Kidney (tissue), 13 donors: ENCODE measurements at regions not wholly inside any gene's neighbourhood (a gene's known extent, or its start where the extent isn't known, plus 50 kb on each side); places are given as distances from the start of the nearest gene placed in this dataset.
A peak's percentile ranks its signal among the peaks of the same experiment; 100 is the strongest.

Experiments
- DNase-seq, 5 donors: peaks; one replicate each; pipeline ENCODE4 v3.0.0-alpha.2; 2013 to 2020
- FAIRE-seq: peaks from 2 replicates; lab custom pipeline; 2012; peaks lifted over from hg19 to GRCh38; lab: Jason Lieb, UNC
- H3K27ac ChIP-seq, 2 donors: one replicate each; pipeline ENCODE4 v1.7.0; 2013; ENCODE audit warnings: low read depth in 2 of 2, low read length in 2 of 2, inconsistent platforms in 1 of 2
- H3K27me3 ChIP-seq: one replicate; pipeline ENCODE4 v1.7.1; 2013; ENCODE audit warnings: low read length, inconsistent platforms; ENCODE audit not compliant: control insufficient read depth, insufficient read depth
- H3K36me3 ChIP-seq, 3 donors: one replicate each; pipeline versions ENCODE4 v1.7.0 to v1.7.1; 2013; ENCODE audit warnings: low read length in 3 of 3, control low read depth in 1 of 3, inconsistent platforms in 1 of 3; ENCODE audit not compliant: insufficient read depth in 3 of 3, control insufficient read depth in 2 of 3
- H3K4me1 ChIP-seq, 3 donors: one replicate each; pipeline versions ENCODE4 v1.7.0 to v1.7.1; 2013; ENCODE audit warnings: low read length in 3 of 3, inconsistent platforms in 1 of 3, low read depth in 1 of 3; ENCODE audit not compliant: control insufficient read depth in 2 of 3, insufficient read depth in 2 of 3
- H3K4me3 ChIP-seq, 3 donors: one replicate each; pipeline versions ENCODE4 v1.7.0 to v1.8.1; 2013; ENCODE audit warnings: low read length in 3 of 3, control low read depth in 1 of 3, inconsistent platforms in 1 of 3
- H3K9ac ChIP-seq, 3 donors: one replicate each; pipeline versions ENCODE4 v1.7.0 to v1.7.1; 2013; ENCODE audit warnings: low read length in 3 of 3, control low read depth in 1 of 3, inconsistent platforms in 1 of 3
- H3K9me3 ChIP-seq, 3 donors: one replicate each; pipeline versions ENCODE4 v1.7.0 to v1.7.1; 2013; ENCODE audit warnings: low read length in 3 of 3, control low read depth in 1 of 3, inconsistent platforms in 1 of 3; ENCODE audit not compliant: control insufficient read depth in 2 of 3, insufficient read depth in 1 of 3
- intact Hi-C: fragments of 100-400 bp; cut with DNase I; formaldehyde crosslinking; loops from one replicate; pipeline ENCODE4 v1.11.1; 2022
- TF ChIP-seq, protein P1 (sequence below): IDR thresholded peaks from 3 replicates; pipeline ENCODE4 v1.5.1; 2012; ENCODE audit warnings: mild to moderate bottlenecking, moderate library complexity, borderline replicate concordance; ENCODE audit not compliant: insufficient read depth; ENCODE audit errors: extremely low read depth
- donor health status: control.
- donor health status: control.
- donor health status: control.
- donor health status: control.
- donor health status: control.
- donor health status: DM: yes; HTN: yes; CAD: no.
- donor health status: Normal renal cell carcinoma (clear cell type).

GRCh38 chr12:130058926-130059472, 103.3 kb upstream of the FZD10 start:
- no peak for FAIRE-seq
- Histone ChIP-seq H3K9ac (no peak overlapping the region), H3K27ac (no peak overlapping the region), H3K4me1 (no peaks in the 10 kb centered on the region), H3K4me3 (no peak overlapping the region), H3K27me3 (no peaks in the 10 kb centered on the region), H3K36me3 (no peaks in the 10 kb centered on the region), H3K9me3 (no peaks in the 10 kb centered on the region)
- intact Hi-C loops, result loop anchor here (10.0 kb wide), 1 partner anchor 246 kb away; no protein-coding TSS in a partner anchor
- TF ChIP-seq, protein P1, sequence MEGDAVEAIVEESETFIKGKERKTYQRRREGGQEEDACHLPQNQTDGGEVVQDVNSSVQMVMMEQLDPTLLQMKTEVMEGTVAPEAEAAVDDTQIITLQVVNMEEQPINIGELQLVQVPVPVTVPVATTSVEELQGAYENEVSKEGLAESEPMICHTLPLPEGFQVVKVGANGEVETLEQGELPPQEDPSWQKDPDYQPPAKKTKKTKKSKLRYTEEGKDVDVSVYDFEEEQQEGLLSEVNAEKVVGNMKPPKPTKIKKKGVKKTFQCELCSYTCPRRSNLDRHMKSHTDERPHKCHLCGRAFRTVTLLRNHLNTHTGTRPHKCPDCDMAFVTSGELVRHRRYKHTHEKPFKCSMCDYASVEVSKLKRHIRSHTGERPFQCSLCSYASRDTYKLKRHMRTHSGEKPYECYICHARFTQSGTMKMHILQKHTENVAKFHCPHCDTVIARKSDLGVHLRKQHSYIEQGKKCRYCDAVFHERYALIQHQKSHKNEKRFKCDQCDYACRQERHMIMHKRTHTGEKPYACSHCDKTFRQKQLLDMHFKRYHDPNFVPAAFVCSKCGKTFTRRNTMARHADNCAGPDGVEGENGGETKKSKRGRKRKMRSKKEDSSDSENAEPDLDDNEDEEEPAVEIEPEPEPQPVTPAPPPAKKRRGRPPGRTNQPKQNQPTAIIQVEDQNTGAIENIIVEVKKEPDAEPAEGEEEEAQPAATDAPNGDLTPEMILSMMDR, result no peak
- peak in 3 of 5 donors; percentile 33 to 53 (median 53) for DNase-seq

DNA sequence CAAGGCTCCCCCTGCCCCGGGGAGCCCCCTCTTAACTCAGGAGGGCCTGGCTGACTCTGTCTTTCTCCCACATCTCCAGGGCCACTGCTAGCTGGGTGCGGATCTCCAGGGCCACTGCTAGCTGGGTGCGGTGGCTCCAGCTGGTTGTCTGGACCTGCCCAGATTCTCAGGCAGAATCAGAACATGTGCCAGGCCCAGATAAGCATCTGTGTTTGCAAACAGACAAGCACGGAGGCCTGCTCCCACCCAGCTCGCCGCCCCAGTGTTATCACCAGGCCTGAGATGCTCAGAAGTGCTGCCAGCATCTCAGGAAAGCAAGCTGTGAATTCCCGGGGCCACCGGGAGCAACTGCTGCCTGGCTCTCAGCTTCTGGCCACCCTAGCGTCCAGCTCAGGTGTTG, 98.4 kb upstream of the FZD10 start:
- H3K27me3 ChIP-seq, result no peaks in the 10 kb centered on the region
- TF ChIP-seq, protein P1, result no peak
- no peak overlapping the region for H3K4me3 ChIP-seq
- DNase-seq (no peak), FAIRE-seq (no peak)
- H3K36me3 ChIP-seq, result no peaks in the 10 kb centered on the region
- intact Hi-C loops, result no loop called here
- H3K27ac ChIP-seq, result no peak overlapping the region
- H3K4me1 ChIP-seq, result no peaks in the 10 kb centered on the region
- no peak overlapping the region for H3K9ac ChIP-seq
- no peaks in the 10 kb centered on the region for H3K9me3 ChIP-seq

DNA sequence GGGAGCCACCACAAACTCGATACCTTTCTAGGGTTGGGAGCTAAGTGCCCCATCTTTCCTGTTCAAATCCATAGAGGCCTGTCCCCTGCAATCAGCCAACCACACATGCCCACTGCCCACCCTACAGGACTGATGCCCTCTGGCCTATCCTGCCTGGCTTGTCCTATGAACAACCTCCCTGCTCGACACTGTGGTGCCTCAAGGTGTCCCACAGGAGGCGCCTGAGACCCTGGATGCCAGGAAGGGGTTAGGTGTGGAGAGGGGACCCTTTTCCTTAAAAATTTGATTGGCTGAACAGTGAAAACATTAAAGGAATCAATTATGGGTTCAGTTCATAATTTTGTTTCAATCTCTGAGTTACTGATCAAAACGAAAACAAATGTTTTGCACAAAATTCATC, 97.3 kb upstream of the FZD10 start:
- intact Hi-C loops, result no loop called here
- DNase-seq (no peak), FAIRE-seq (no peak)
- Histone ChIP-seq H3K27me3 (no peaks in the 10 kb centered on the region), H3K9me3 (no peaks in the 10 kb centered on the region), H3K4me3 (no peak overlapping the region), H3K4me1 (peaks cover 0 to 1% (median 0%) of the 10 kb centered on the region in 3 donors), H3K27ac (no peak overlapping the region), H3K36me3 (no peaks in the 10 kb centered on the region), H3K9ac (no peak overlapping the region)
- TF ChIP-seq, protein P1, result no peak

DNA sequence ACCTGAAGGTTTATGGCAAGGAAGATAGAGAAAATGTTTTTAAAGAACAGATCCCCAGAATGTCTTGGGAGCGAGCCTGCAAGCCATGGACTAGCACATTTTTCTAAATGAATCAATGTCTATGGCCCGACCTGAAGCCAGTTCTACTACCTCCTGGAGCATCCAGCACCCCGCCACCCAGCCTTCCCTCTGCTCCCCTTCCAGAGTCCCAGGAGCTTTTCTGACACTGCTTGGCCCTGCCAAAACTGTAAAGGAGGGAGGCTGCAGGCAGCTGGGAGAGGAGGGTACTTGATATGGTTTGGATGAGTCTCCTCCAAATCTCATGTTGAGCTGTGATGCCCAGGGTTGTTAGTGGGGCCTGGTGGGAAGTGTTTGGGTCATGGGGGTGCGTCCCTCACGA, 95.5 kb upstream of the FZD10 start:
- intact Hi-C loops, result no loop called here
- Histone ChIP-seq H3K27ac (no peak overlapping the region), H3K4me3 (no peak overlapping the region), H3K36me3 (no peaks in the 10 kb centered on the region), H3K27me3 (no peaks in the 10 kb centered on the region), H3K4me1 (peaks cover 0 to 7% (median 0%) of the 10 kb centered on the region in 3 donors), H3K9me3 (peaks cover 0 to 2% (median 0%) of the 10 kb centered on the region in 3 donors), H3K9ac (no peak overlapping the region)
- TF ChIP-seq, protein P1, result no peak
- DNase-seq (no peak), FAIRE-seq (no peak)
